HFF-Myc (cell line): ENCODE measurements at regions not wholly inside any gene's neighbourhood (a gene's known extent, or its start where the extent isn't known, plus 50 kb on each side); places are given as distances from the start of the nearest gene placed in this dataset.

Source experiments
- DNase-seq: peaks from one replicate; pipeline ENCODE4 v3.0.0-alpha.2; 2011; ENCODE audit warnings: low read depth; ENCODE audit errors: extremely low read depth
- H3K4me3 ChIP-seq: replicated peaks from 2 replicates; pipeline ENCODE4 v1.5.1; 2011; ENCODE audit warnings: low read depth, mild to moderate bottlenecking, control low read depth, low read length
- TF ChIP-seq, protein P1 (sequence below): IDR thresholded peaks from 2 replicates; pipeline ENCODE4 v1.5.1; 2012; ENCODE audit warnings: mild to moderate bottlenecking, low read depth, low read length, control low read depth; ENCODE audit errors: missing control alignments

- TF ChIP-seq, protein P1, sequence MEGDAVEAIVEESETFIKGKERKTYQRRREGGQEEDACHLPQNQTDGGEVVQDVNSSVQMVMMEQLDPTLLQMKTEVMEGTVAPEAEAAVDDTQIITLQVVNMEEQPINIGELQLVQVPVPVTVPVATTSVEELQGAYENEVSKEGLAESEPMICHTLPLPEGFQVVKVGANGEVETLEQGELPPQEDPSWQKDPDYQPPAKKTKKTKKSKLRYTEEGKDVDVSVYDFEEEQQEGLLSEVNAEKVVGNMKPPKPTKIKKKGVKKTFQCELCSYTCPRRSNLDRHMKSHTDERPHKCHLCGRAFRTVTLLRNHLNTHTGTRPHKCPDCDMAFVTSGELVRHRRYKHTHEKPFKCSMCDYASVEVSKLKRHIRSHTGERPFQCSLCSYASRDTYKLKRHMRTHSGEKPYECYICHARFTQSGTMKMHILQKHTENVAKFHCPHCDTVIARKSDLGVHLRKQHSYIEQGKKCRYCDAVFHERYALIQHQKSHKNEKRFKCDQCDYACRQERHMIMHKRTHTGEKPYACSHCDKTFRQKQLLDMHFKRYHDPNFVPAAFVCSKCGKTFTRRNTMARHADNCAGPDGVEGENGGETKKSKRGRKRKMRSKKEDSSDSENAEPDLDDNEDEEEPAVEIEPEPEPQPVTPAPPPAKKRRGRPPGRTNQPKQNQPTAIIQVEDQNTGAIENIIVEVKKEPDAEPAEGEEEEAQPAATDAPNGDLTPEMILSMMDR = no peak
- no peak for DNase-seq
- no peak overlapping the region for H3K4me3 ChIP-seq
These were observed 127.4 kb upstream of the PPP2R3A start for GRCh38 chr3:135837977-135838631.

DNA sequence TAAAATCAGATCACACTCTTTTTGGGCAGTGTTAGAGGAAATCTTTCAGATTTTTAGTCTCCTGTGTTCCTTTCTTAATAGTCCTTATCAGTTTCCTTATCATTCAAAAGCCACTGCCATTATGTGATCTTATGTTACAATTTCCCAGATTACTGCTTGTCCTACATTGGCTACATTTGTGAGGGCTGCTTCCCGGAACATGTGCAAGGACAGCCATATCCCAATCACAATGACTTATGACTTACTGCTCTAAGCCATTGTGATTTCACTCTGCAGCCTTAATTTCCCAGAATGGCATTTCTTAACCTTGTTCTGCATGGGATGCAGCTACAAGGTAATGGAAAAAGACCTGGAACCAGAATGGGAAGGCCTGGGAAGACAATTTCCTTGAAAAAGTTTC is 125.1 kb upstream of the PPP2R3A start:
- DNase-seq = no peak
- TF ChIP-seq, protein P1 = no peak
- no peak overlapping the region for H3K4me3 ChIP-seq

- no peak for DNase-seq
- H3K4me3 ChIP-seq = no peak overlapping the region
- TF ChIP-seq, protein P1 = no peak
These were observed 121.1 kb upstream of the PPP2R3A start for GRCh38 chr3:135844386-135844785.

- no peak for DNase-seq
- TF ChIP-seq, protein P1 = no peak
- H3K4me3 ChIP-seq = no peak overlapping the region
These were observed 117.5 kb upstream of the PPP2R3A start for GRCh38 chr3:135848051-135848450.

DNA sequence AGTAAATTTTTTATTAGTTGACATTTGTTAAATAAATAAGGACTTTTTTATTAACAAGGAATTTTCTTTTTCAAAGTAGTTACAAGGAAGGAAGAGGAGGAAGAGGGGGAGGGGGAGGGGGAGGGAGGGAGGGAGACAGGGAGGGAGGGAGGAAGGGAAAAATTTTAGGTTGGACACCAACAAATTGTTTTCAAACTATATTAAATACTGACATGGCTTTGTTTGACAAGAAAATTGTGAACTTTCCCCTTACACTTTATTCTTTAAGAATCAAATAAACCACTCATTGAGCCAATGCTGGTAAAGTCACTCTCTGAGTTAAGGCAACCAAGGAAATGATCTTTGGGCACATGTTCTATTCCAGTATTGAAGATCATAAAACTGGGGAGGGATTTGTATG is 115.7 kb upstream of the PPP2R3A start:
- TF ChIP-seq, protein P1 = no peak
- no peak for DNase-seq
- no peak overlapping the region for H3K4me3 ChIP-seq

- no peak overlapping the region for H3K4me3 ChIP-seq
- TF ChIP-seq, protein P1 = no peak
- no peak for DNase-seq
These were observed 114.1 kb upstream of the PPP2R3A start for GRCh38 chr3:135851201-135852081.
